Central memory CD8-positive, alpha-beta T cell (primary cell): ENCODE measurements at regions not wholly inside any gene's neighbourhood (a gene's known extent, or its start where the extent isn't known, plus 50 kb on each side); places are given as distances from the start of the nearest gene placed in this dataset.
A peak's percentile ranks its signal among the peaks of the same experiment; 100 is the strongest.

Source experiments
- ATAC-seq: fragments of 150-1000 bp; cut with Tn5 transposase; replicated peaks from 2 replicates; pipeline ENCODE4 v1.10.0; 2022; ENCODE audit warnings: mild to moderate bottlenecking, moderate FRiP score, moderate number of reproducible peaks; ENCODE audit not compliant: poor library complexity, severe bottlenecking; ENCODE audit errors: extremely low read depth
- DNase-seq, 2 donors: peaks; one replicate each; pipeline ENCODE4 v3.0.0; 2021; ENCODE audit warnings: low spot score in 2 of 2
- H3K27ac Mint-ChIP-seq: one replicate; pipeline ENCODE4 v1.8.0; 2022; ENCODE audit warnings: low read depth, mild to moderate bottlenecking, moderate library complexity, mixed read lengths
- H3K27me3 Mint-ChIP-seq: one replicate; pipeline ENCODE4 v1.8.0; 2022; ENCODE audit warnings: mixed read lengths
- H3K36me3 Mint-ChIP-seq: one replicate; pipeline ENCODE4 v1.8.0; 2022; ENCODE audit warnings: mild to moderate bottlenecking, moderate library complexity, mixed read lengths; ENCODE audit not compliant: insufficient read depth
- H3K4me1 Mint-ChIP-seq: one replicate; pipeline ENCODE4 v1.8.0; 2022; ENCODE audit warnings: mixed read lengths
- H3K4me3 Mint-ChIP-seq: one replicate; pipeline ENCODE4 v1.8.0; 2022; ENCODE audit warnings: mild to moderate bottlenecking, moderate library complexity, mixed read lengths
- H3K9me3 Mint-ChIP-seq: one replicate; pipeline ENCODE4 v1.8.0; 2022; ENCODE audit warnings: mixed read lengths

DNA sequence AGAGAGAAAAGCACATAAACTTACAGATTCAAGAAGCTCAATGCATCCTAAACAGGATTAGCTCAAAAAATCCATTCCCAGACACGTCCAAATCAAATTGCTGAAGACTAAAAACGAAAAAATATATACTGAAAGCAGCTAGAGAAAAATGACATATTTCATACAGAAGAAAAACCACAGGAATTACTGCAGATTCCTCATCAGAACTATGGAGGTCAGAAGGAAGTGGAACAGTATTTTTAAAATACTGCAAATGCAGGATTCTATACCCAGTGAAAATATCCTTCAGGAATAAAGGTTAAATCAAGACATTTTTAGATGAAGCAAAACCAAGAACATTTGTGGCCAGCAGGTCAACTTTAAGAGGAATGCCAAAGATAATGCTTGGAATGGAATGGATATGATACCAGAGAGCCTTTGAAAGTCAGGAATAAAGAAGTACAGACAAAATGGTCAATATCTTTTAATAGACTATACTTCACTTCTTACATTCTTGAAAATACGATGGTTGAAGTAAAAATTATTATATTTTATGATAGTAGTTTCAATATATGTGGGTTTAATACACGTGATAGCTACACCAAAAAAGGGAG, 352.9 kb downstream of the CTTN start:
- Mint-ChIP-seq H3K4me3 (no peak overlapping the region), H3K9me3 (peaks cover 6% of the 10 kb centered on the region), H3K4me1 (no peaks in the 10 kb centered on the region), H3K27me3 (peaks cover 32% of the 10 kb centered on the region), H3K27ac (no peak overlapping the region), H3K36me3 (peaks cover 2% of the 10 kb centered on the region)
- ATAC-seq (no peak), DNase-seq (no peak)

DNA sequence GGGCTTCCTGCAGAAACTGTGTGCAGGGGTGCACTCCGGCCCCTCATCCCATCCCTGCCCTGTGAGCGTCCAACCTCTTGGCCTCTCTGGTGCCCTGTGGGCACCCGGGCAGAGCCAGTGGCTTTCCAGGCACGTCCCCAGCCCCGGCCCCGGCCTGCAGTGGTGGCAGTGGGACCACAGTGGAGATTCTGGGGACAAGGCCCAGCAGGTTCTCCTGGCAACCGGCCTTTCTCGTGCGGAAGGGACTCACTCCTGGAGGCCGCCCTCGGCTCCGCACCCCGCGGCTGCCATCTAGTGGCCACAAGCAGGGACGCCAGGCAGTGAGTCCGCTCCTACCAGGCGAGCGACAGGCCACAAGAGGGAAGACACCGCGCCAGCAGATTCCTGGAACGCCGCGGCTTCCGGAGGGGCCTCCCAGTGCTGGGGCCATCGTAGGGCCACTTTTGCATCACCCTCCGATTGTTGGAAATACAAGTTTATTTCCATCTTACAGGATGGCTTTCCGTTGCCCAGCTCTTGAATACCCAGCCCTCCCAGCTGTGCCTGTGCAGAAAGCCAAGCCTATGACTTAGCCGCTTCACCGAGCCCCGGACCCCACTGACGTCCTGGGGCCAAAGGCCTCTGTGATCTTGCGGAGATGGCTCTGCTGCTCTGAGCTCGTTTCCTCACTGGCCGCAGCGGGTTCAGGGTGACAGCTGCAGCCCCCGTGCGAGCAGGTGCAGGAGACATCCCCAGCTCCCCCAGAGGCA, 357.3 kb downstream of the CTTN start:
- DNase-seq (peak; percentile 13 to 24), ATAC-seq (peak; percentile 46)
- no peak overlapping the region for H3K27ac Mint-ChIP-seq
- no peak overlapping the region for H3K4me3 Mint-ChIP-seq
- peaks cover 6% of the 10 kb centered on the region for H3K9me3 Mint-ChIP-seq
- peaks cover 39% of the 10 kb centered on the region for H3K27me3 Mint-ChIP-seq
- no peaks in the 10 kb centered on the region for H3K4me1 Mint-ChIP-seq
- peaks cover 3% of the 10 kb centered on the region for H3K36me3 Mint-ChIP-seq

DNA sequence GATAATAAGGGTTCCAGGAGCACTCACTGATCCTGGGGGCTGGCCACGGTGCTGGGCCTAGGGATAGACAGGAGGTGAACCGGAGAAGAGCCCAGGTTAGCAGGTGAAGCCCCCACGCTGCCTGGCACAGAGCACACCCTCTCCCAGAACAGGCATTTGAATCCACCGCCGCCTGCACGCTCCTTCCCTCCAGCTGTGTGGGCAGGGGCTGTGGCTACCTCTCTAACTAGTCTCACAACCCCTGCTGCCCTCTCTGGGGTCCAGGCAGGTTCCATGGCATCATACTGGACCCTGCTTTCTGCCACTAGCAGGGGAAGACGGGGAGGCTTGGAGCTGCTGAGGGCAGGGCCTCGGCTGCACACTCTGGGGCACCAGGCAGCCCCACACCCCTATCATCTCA, 358.0 kb downstream of the CTTN start:
- DNase-seq (no peak), ATAC-seq (no peak)
- H3K27me3 Mint-ChIP-seq, result peaks cover 44% of the 10 kb centered on the region
- peaks cover 3% of the 10 kb centered on the region for H3K36me3 Mint-ChIP-seq
- H3K4me1 Mint-ChIP-seq, result no peaks in the 10 kb centered on the region
- H3K27ac Mint-ChIP-seq, result no peak overlapping the region
- H3K4me3 Mint-ChIP-seq, result no peak overlapping the region
- H3K9me3 Mint-ChIP-seq, result peaks cover under 1% of the 10 kb centered on the region

DNA sequence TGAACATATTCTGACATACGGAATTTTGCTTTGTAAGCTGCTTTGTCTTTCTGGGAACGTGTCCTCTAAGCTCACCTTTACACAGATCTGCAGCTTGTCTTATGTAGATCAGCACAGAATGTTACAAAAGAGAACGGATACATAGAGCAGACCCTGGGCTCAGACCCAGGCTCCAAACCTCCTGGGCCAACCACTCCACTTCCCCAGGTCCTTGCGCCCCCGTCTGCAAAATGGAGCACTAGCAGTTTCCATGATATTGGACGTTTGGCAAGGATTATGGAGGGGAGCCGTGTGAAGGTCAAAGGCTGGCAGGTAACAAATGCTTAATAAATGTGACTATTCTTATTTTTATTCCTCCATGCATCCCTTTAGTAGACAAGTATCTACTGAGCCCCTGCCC, 358.4 kb downstream of the CTTN start:
- no peak for DNase-seq

DNA sequence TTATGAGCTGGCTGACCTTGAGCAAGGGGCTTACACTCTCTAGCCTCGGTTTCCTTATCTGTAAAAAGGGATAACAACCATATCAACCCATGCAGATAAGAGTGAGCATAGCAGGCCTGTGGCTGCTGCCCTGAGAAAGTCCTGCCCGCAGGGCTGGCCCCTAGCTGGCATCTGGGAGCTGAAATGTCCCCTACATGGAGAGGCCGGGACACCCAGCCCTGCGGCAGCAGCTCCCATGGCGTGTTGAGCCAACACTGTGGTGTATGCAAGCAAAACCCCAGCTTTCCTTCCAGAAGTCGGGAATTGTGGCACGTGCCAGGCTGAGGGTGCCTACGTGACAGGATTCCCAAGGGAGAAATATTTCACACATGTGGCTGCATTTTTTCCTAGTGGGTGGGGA, 358.9 kb downstream of the CTTN start:
- no peaks in the 10 kb centered on the region for H3K4me1 Mint-ChIP-seq
- H3K9me3 Mint-ChIP-seq, result no peaks in the 10 kb centered on the region
- ATAC-seq, result no peak
- no peak overlapping the region for H3K27ac Mint-ChIP-seq
- no peak for DNase-seq
- H3K4me3 Mint-ChIP-seq, result no peak overlapping the region
- peaks cover 3% of the 10 kb centered on the region for H3K36me3 Mint-ChIP-seq
- peaks cover 44% of the 10 kb centered on the region for H3K27me3 Mint-ChIP-seq

More for the DNA sequence above, 358.4 kb downstream of the CTTN start:
- peaks cover 3% of the 10 kb centered on the region for H3K36me3 Mint-ChIP-seq
- no peak for ATAC-seq
- H3K4me3 Mint-ChIP-seq, result no peak overlapping the region
- peaks cover 44% of the 10 kb centered on the region for H3K27me3 Mint-ChIP-seq
- no peak overlapping the region for H3K27ac Mint-ChIP-seq
- H3K4me1 Mint-ChIP-seq, result no peaks in the 10 kb centered on the region
- no peaks in the 10 kb centered on the region for H3K9me3 Mint-ChIP-seq

DNA sequence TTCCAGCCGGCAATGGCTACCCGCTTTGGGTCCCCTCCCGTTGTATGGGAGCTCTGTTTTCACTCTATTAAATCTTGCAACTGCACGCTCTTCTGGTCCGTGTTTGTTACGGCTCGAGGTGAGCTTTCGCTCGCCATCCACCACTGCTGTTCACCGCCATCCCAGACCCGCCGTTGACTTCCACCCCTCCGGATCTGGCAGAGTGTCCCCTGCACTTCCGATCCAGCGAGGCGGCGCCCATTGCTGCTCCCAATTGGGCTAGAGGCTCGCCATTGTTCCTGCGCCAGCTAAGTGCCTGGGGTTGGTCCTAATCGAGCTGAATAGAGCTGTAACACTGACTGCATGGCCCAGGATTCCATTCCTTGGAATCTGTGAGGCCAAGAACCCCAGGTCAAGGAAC, 359.9 kb downstream of the CTTN start:
- H3K9me3 Mint-ChIP-seq, result no peaks in the 10 kb centered on the region
- H3K27ac Mint-ChIP-seq, result no peak overlapping the region
- ATAC-seq (no peak), DNase-seq (no peak)
- peaks cover 3% of the 10 kb centered on the region for H3K36me3 Mint-ChIP-seq
- H3K27me3 Mint-ChIP-seq, result peaks cover 44% of the 10 kb centered on the region
- H3K4me1 Mint-ChIP-seq, result no peaks in the 10 kb centered on the region
- no peak overlapping the region for H3K4me3 Mint-ChIP-seq

DNA sequence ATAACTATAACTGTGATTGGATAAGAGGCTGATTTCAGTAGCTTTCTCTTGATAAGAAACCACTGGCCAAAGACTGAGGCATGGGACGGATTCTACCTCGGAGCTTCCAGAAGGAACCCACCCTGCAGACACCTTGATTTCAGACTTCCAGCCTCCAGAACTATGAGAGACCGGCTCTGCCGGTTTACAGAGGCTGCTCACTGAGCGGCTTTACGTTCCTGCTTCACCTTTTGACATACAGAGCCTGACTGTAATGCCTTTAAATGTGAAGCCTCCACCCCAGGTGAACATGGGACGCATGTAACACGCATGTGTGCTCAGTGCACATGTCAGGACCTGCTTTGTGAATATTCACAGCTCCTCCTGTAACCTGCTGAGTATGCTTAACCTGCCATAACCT, 361.5 kb downstream of the CTTN start:
- peaks cover 3% of the 10 kb centered on the region for H3K36me3 Mint-ChIP-seq
- no peak for DNase-seq
- H3K4me1 Mint-ChIP-seq, result no peaks in the 10 kb centered on the region
- no peak overlapping the region for H3K27ac Mint-ChIP-seq
- peaks cover 49% of the 10 kb centered on the region for H3K27me3 Mint-ChIP-seq
- no peaks in the 10 kb centered on the region for H3K9me3 Mint-ChIP-seq
- no peak for ATAC-seq
- no peak overlapping the region for H3K4me3 Mint-ChIP-seq

DNA sequence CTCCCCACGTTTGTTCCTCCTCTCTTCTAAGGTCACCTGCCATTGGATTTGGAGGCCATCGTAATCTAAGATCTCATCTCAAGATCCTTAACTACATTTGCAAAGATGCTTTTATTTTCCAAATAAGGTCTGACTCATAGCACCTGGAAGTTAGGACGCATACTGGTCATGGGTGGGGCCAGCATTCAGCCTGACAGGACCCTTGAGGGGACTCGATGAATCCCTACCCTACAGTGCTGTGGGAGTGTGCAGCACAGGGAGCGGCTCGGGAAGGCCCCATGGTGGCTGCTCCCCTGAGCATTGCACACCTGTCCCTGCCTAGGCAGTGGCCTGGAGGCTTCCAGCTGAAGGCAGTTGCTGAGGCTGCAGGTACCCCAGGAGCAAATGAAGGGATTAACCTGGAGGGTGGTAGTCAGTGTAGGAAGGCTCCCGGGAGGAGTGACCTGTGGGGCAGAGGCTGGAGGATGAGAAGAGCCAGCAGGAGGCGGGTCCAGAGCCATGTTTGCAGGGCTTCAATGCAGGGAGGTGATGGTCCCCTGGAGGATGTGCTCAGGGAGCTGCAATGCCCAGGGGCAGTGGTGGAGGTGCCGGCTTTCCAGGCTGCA, 362.2 kb downstream of the CTTN start:
- Mint-ChIP-seq H3K4me3 (no peak overlapping the region), H3K27me3 (peaks cover 52% of the 10 kb centered on the region), H3K4me1 (no peaks in the 10 kb centered on the region), H3K9me3 (no peaks in the 10 kb centered on the region), H3K27ac (no peak overlapping the region), H3K36me3 (peaks cover 3% of the 10 kb centered on the region)
- no peak for DNase-seq
- no peak for ATAC-seq

DNA sequence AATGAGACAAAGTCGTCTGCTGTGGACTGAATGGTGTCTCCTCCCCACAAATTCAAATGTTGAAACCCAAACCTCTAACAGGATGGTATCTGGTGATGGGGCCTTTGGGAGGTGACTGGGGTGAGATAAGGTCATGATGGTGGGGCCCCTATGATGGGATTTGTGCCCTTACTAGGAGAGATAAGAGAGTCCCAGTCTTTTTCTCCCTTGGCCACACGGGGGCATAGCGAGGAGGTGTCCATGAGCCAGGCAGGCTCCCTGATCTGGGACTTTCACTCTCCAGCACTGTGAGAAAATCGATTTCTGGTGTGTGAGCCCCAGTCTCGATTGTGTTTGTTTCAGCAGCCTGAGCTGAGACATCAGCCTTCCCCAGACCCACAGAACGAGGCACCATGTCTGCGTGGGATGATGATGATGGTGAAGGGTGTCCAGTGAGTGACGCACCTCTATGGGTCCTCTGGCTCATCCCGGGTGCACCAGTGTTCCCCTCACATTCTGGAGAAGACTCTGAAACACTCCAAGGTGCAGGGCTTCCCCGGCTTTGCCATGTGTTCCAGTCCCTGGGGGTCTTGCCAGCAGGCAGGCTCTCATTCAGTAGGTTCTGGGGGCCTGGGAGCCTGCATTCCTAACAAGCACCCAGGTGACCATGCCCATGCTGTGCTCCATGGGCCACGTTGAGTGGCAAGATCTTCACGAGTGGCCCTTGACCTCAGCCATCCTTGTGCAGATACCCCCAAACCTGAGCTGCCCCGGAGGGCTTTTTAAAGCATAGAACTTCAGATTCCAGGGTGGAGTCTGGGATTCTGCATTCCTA, 363.0 kb downstream of the CTTN start:
- peaks cover 48% of the 10 kb centered on the region for H3K27me3 Mint-ChIP-seq
- H3K4me3 Mint-ChIP-seq, result no peak overlapping the region
- no peak overlapping the region for H3K27ac Mint-ChIP-seq
- ATAC-seq (no peak), DNase-seq (no peak)
- H3K4me1 Mint-ChIP-seq, result no peaks in the 10 kb centered on the region
- no peaks in the 10 kb centered on the region for H3K9me3 Mint-ChIP-seq
- H3K36me3 Mint-ChIP-seq, result peaks cover 3% of the 10 kb centered on the region

DNA sequence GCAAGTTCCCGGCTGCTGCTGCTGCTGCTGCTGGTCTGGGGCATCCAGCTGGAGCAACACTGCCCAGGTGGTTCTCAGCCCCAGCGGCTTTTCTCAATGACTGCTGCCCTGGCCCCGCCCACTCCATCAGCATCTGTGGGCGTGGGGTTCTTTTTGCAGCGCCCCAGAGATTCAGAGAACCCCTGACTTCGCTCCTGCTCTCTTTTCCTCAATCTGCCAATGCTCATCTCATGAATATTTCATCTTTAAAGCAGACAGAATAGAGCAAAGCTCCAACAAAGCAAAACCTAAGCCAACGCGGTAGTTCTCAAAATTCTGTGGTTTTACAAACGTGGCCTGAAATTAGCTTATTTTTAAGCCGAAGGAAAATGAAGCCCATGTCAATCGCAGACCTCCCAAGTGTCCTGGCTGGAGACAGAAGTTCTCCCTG, 363.6 kb downstream of the CTTN start:
- Mint-ChIP-seq H3K27me3 (peaks cover 48% of the 10 kb centered on the region), H3K27ac (no peak overlapping the region), H3K4me1 (no peaks in the 10 kb centered on the region), H3K4me3 (no peak overlapping the region), H3K9me3 (no peaks in the 10 kb centered on the region), H3K36me3 (peaks cover 3% of the 10 kb centered on the region)
- no peak for DNase-seq
- ATAC-seq, result no peak

DNA sequence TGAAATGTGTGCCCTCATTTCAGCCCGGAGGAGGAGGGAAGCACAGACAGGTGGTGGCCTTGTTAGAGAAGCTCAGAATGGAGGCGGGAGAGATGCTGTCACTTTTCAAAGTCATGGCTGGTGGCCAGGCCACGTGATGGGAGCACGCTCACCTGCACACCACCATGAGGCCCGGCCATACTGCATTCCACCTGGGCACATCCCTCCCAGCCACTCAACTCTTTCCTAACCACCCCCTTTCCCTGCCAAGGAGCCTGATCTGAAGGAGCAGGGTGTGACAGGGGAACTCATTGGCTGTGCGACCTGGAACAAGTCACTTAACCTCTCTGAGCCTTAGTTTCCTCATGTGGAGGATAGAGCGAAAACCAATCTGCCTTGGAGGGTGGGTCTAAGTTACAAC, 364.5 kb downstream of the CTTN start:
- Mint-ChIP-seq H3K4me1 (no peaks in the 10 kb centered on the region), H3K27ac (no peak overlapping the region), H3K27me3 (peaks cover 42% of the 10 kb centered on the region), H3K9me3 (no peaks in the 10 kb centered on the region), H3K4me3 (no peak overlapping the region), H3K36me3 (peaks cover 3% of the 10 kb centered on the region)
- DNase-seq (no peak), ATAC-seq (no peak)

DNA sequence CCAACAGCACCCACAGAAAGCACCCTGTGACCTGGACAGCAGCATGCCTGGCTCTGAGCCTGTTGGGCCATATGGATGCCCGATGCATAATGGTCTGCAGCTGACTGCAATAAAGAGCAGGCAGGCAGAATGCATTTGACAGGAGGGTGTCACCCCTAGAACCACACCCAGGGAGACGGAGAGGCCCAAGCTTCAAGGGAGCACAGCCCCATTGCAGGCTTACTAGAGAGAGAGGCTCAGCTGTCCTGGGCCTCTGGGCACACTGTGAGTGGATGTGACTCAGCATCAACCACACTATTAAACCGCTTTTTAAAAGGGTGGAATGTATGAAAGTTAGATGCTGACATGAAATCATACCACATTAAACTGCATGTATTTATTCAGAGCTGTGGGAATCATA, 365.3 kb downstream of the CTTN start:
- ATAC-seq, result no peak
- peaks cover 35% of the 10 kb centered on the region for H3K27me3 Mint-ChIP-seq
- no peak overlapping the region for H3K4me3 Mint-ChIP-seq

More for the DNA sequence above, 365.3 kb downstream of the CTTN start:
- no peak for DNase-seq
- Mint-ChIP-seq H3K9me3 (no peaks in the 10 kb centered on the region), H3K27ac (no peak overlapping the region), H3K36me3 (peaks cover 3% of the 10 kb centered on the region), H3K4me1 (no peaks in the 10 kb centered on the region)
